Left lung (tissue), 4 donors: ENCODE measurements at regions not wholly inside any gene's neighbourhood (a gene's known extent, or its start where the extent isn't known, plus 50 kb on each side); places are given as distances from the start of the nearest gene placed in this dataset.
A peak's percentile ranks its signal among the peaks of the same experiment; 100 is the strongest.

ENCODE experiments used
- ATAC-seq: fragments of 200-7000 bp; cut with Tn5 transposase; one replicate; pipeline ENCODE4 v1.9.1; 2020; ENCODE audit warnings: moderate library complexity
- DNase-seq, 4 donors: peaks; one replicate each; pipeline ENCODE4 v3.0.0-alpha.2; 2013 to 2020
- H3K27ac ChIP-seq, 2 donors: fragments of 200-600 bp; sonication (generic) in 1 of 2; one replicate each; pipeline versions ENCODE4 v1.5.0 to v1.8.0; 2020 to 2021
- H3K27me3 ChIP-seq, 2 donors: fragments of 200-600 bp; sonication (generic) in 1 of 2; one replicate each; pipeline versions ENCODE4 v1.5.0 to v1.8.0; 2020 to 2021
- H3K36me3 ChIP-seq, 2 donors: fragments of 200-600 bp; sonication (generic) in 1 of 2; one replicate each; pipeline versions ENCODE4 v1.5.0 to v1.8.0; 2020 to 2021
- H3K4me1 ChIP-seq, 2 donors: fragments of 200-600 bp; one replicate each; pipeline ENCODE4 v1.8.0; 2021
- H3K4me3 ChIP-seq, 2 donors: fragments of 200-600 bp; sonication (generic) in 1 of 2; one replicate each; pipeline versions ENCODE4 v1.5.0 to v1.8.0; 2020 to 2021; ENCODE audit warnings: mild to moderate bottlenecking in 1 of 2
- H3K9me3 ChIP-seq, 2 donors: fragments of 200-600 bp; sonication (generic) in 1 of 2; one replicate each; pipeline versions ENCODE4 v1.5.0 to v1.8.0; 2020 to 2021
- CTCF ChIP-seq, 2 donors: fragments of 200-600 bp; sonication (generic) in 1 of 2; IDR thresholded peaks; one replicate each; pipeline versions ENCODE4 v1.5.0 to v1.8.0; 2021; ENCODE audit warnings: antibody characterized with exemption in 2 of 2
- intact Hi-C, 2 donors: fragments of 100-400 bp; cut with DNase I; formaldehyde crosslinking; loops; one replicate each; pipeline versions ENCODE4 v1.11.2 to v1.14.2; 2022
- donor health status: DM: no; HTN: yes; CAD: no.
- donor health status: DM: no; HTN: no; CAD: no.

- H3K36me3 ChIP-seq, result no peaks in the 10 kb centered on the region
- intact Hi-C loops, result no loop called here
- ATAC-seq, result no peak
- no peaks in the 10 kb centered on the region for H3K27me3 ChIP-seq
- TF ChIP-seq CTCF (IDR thresholded peaks at IDR 0.05), result no peak
- H3K27ac ChIP-seq, result no peak overlapping the region
- no peak for DNase-seq
- no peaks in the 10 kb centered on the region for H3K4me1 ChIP-seq
- H3K4me3 ChIP-seq, result no peak overlapping the region
- H3K9me3 ChIP-seq, result no peaks in the 10 kb centered on the region
Observed at GRCh38 chr4:126783191-126783590, 849.6 kb upstream of the INTU start.

DNA sequence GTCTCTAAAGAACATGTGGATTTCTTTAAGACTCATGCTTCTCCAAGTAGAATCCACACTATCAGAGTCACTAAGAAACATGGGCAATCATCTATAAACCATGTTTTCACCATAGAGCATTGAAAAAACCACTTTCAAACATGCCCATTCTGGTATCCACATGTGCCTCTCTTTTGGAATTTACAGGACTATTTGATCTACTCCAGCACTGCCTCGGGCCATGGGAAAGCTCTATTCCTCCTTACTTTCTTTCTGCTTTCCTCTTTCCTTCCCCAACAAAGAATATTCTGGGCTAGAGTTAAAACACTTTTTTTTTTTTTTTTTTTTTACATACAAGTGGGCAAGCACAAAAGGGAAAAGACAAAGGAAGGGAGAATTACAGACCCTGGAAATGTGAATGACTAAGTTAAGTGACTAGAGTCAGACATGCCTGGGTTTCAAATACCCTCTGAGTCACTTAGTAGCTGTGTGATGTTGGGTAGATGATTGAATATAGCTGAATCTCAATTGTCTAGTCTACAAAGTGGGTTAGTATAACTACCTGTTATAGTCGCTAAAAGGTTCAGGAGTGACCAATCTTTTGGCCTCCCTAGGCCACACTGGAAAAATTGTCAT, 847.7 kb upstream of the INTU start:
- ATAC-seq (no peak), DNase-seq (no peak)
- no peaks in the 10 kb centered on the region for H3K27me3 ChIP-seq
- no peak for TF ChIP-seq CTCF (IDR thresholded peaks at IDR 0.05)
- H3K4me3 ChIP-seq, result no peak overlapping the region
- intact Hi-C loops, result no loop called here
- no peak overlapping the region for H3K27ac ChIP-seq
- H3K36me3 ChIP-seq, result no peaks in the 10 kb centered on the region
- H3K4me1 ChIP-seq, result no peaks in the 10 kb centered on the region
- H3K9me3 ChIP-seq, result no peaks in the 10 kb centered on the region

DNA sequence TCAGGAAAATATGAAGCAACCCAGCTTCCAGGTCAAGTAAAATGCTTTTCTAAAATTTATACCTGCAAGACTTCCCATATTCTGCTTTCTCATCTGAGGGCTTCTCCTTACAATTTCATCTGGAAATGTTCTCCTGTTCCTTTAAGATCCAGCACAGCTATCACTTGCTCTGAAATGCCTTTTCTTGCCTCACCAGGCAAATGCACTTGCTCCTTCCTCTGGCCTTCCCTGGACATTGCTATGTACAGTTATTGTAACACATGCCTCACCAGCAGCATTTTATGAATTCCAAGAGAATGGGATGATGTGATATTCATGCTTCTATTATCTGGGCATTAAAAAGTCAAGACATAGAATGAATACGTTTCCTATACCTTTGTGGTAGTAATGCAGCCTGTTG, 842.1 kb upstream of the INTU start:
- no peak overlapping the region for H3K4me3 ChIP-seq
- no peak overlapping the region for H3K27ac ChIP-seq
- H3K36me3 ChIP-seq, result no peaks in the 10 kb centered on the region
- no peaks in the 10 kb centered on the region for H3K4me1 ChIP-seq
- ATAC-seq, result no peak
- no peak for DNase-seq
- TF ChIP-seq CTCF (IDR thresholded peaks at IDR 0.05), result no peak
- H3K27me3 ChIP-seq, result no peaks in the 10 kb centered on the region
- intact Hi-C loops, result no loop called here
- H3K9me3 ChIP-seq, result no peaks in the 10 kb centered on the region

DNA sequence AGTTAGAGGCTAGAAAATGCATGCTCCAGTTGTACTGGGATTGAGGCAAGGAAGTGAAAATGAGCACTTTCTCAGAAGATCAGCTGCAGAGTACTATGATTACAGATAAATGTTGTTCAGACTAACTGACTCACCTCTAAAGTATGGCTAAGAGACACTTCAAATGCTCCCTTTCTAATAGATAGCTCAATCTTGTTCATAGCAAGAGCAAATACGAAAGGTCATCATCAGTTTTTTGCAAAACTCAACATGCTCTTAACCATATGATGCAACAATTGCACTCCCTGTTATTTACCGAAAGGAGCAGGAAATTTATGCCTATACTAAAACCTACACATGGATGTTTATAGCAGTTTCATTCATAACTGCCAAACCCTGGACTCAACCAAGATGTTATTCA, 838.4 kb upstream of the INTU start:
- DNase-seq (no peak), ATAC-seq (peak; percentile 87)
- Histone ChIP-seq H3K36me3 (no peaks in the 10 kb centered on the region), H3K4me1 (no peaks in the 10 kb centered on the region), H3K27ac (no peak overlapping the region), H3K27me3 (no peaks in the 10 kb centered on the region), H3K4me3 (no peak overlapping the region), H3K9me3 (no peaks in the 10 kb centered on the region)
- TF ChIP-seq CTCF (IDR thresholded peaks at IDR 0.05), result no peak
- intact Hi-C loops, result no loop called here

DNA sequence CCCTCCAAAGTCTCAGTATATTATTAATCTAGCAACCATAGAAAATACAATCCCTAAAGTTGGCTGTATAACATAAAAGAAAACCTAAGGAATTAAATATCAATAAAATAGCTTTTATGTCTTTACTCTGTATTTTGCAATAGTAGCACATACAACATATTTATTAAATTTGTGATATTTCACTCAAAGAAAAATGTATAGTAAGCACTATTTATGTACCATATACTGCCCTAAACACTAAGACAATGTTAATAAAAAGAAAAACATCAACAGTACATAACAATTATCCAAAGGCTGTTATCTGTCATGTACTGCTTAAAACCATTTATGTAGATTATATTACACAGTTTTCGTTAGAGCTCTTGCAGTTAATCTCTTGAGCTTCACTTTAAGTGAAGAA, 834.5 kb upstream of the INTU start:
- no peaks in the 10 kb centered on the region for H3K27me3 ChIP-seq
- ATAC-seq (no peak), DNase-seq (no peak)
- H3K36me3 ChIP-seq, result no peaks in the 10 kb centered on the region
- H3K9me3 ChIP-seq, result no peaks in the 10 kb centered on the region
- no peak overlapping the region for H3K27ac ChIP-seq
- peaks cover 0 to 5% of the 10 kb centered on the region in 2 donors for H3K4me1 ChIP-seq
- TF ChIP-seq CTCF (IDR thresholded peaks at IDR 0.05), result no peak
- intact Hi-C loops, result no loop called here
- no peak overlapping the region for H3K4me3 ChIP-seq
